ENCODE measurements at regions not wholly inside any gene's neighbourhood (a gene's known extent, or its start where the extent isn't known, plus 50 kb on each side); places are given as distances from the start of the nearest gene placed in this dataset.

GRCh38 chr10:105718207-105718995 lies 1077.3 kb downstream of the SORCS3 start:
- DNase-seq: no peak

DNA sequence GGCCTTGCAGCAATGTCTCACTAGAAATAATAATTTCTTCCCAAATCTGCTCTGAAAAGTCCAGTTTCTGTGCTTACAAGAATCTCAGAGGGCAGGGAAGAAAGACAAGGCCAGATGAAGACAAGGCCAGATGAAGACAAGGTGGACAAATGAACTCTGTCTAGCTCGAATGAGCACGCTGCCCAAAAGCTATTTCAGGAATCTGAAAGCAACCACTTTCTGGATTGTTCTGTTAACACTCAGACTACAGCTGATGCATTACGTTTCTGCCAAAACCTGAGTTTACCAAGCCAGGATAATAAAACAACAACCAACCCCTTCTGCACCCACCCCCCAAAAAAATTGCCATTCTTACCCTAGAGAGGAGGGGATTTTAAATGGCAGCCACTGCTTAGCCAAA lies 1073.6 kb downstream of the SORCS3 start:
- no peak for DNase-seq

GRCh38 chr10:105707603-105708002 lies 1066.5 kb downstream of the SORCS3 start:
- DNase-seq: no peak

DNA sequence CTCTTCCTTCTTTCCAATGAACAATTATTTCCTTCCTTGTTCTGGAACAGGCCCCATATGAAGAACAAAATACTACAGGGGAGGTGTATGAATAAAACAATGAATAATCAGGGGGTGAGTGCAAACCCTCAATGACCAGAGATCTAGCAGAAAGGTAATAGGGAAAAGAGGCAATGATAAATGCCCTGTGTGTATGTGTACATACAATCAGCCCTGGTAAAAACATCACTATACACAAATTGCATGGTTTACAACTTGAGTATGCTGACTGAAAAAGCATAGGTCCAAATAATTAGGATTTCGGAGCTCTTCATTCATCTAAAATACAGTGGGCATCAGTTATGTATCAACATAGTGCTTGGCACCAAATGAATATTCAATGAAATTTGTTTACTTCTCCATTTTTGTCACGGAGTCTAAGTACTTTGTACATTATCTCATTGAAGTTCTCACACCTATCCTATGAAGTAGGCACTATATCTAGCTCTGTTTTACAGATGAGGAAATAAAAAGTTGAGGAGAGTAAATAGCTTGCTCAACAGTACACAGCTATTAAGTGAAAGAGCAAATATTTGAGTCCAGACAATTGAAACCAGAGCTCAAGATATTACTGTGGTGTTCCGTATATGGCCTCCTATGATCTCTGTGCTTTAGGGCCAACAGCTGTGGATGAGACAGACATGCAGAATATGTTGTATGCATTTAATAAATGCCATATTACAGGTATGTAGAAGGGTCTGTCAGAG lies 1065.4 kb downstream of the SORCS3 start:
- DNase-seq: no peak

- DNase-seq: no peak
These were observed 1061.1 kb downstream of the SORCS3 start for GRCh38 chr10:105702211-105702610.

GRCh38 chr10:105700218-105700617 lies 1059.1 kb downstream of the SORCS3 start:
- no peak for DNase-seq

GRCh38 chr10:105699504-105699903 lies 1058.4 kb downstream of the SORCS3 start:
- no peak for DNase-seq

DNA sequence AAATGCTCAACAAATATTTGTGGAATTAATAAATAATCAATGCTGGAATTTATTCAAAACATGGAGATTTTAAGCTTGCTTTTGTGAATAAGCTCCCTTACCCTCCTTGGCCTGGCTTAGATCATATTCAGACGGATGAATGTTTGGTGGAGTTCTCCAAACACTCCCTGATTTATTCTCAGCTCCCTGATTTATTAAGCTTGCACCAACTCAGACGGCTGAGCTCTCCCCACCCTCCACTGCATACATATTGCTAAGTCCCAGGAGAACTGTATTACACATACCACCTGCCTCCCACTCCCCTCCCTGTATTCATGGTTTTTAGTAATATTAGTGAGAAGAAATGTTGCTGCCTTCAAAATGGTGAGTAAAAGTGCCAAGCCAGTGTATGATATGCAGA lies 1057.5 kb downstream of the SORCS3 start:
- DNase-seq: no peak

DNA sequence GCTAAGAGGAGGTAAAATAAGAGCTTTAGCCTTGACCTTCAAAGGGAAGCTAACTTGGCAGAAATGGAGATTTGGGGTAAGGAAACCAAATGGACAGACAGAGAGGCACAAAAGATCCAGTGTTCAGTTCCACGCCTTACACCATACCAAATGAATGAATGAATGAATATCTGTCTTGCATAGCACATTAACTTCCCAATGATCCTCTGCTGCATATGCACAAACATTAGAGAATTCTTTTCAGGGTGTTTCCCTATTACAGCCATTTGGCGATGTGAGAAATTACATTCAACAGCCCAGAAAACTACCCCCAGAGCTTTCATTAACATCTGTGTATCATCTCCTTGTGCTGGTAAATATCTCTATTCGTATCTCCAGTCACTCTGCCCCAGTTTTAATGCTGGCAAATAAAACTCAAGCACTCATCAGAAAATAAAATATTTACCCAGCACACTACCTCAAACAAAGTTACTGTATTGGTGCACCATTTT lies 1056.2 kb downstream of the SORCS3 start:
- DNase-seq: no peak

DNA sequence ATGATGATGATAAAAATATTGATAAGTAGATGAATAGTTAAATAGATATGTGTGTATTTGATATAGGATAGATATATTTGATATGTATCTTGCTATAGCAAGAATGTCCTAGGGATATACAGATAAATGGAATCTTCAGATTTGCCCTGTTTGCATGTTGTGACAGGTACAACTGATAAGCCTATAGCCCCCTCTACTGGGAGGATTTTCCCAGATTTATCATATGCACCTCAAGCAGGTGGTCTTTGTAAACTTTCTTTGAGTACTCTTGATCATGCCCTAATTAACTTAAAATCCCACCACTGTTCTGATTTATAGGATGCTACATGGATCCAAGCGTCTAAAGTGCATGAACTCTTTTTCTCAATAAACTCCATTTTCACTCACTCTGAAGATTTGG lies 1050.7 kb downstream of the SORCS3 start:
- DNase-seq: peak; percentile 7

DNA sequence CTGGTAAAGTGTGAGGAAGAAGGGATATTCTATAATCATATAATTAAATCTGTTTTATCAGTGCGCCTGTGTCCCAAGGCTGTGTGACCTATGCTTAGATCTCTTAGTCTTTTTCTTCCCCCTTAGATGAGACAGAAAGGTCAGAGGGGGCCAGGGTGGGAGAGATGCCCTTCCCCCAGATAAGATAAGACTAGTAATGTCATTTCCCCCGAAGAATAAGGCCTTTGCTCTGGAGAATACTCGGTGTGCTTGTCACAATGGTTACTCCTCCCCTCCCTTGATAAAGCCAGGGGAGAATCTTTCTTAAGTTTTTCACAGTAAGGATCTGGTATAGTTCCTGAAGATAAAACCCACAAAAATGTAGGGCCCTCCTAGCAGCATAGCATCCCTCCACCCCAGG lies 1041.8 kb downstream of the SORCS3 start:
- DNase-seq: no peak

GRCh38 chr10:105681051-105681450 lies 1040.0 kb downstream of the SORCS3 start:
- DNase-seq: no peak

DNA sequence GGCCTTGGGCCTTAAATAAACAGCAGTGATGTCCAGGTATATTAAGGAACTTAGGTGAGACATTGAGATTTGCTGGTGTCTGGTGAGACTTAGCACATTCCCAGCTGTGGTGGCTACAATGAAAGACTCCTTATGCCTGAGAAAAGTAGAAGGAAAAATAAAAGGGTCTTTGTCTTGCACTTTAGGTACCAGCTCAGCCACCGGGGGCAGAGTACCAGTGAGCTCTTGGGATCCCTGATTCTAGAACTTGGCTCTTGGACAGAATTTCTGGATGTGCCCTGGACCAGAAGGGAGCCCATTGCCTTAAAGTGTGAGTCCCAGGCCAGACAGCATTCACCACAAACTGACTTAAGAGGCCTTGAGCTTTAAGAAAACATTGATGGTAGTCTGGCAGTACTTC lies 1038.7 kb downstream of the SORCS3 start:
- no peak for DNase-seq

DNA sequence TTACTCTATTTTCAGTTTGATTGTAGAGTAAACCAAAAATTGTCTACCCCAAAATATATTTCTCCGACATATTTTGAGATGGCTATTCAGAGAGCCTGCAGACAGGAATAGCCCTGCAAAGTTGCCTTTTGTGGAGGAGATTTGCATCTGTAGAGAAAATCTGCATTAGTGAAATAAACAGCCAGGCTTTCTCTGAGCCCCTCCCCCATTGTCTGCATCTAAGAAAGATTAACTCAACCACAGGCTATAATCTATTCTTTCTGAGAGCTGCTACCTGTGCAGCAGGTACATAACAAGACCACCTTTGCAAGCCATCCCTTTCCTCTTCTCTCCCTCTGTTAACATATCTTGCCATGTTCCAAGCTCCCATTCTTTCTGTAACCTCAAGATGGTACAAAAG lies 1034.2 kb downstream of the SORCS3 start:
- DNase-seq: no peak

- DNase-seq: no peak
These were observed 1033.4 kb downstream of the SORCS3 start for GRCh38 chr10:105674448-105674847.

- DNase-seq: no peak
These were observed 1017.6 kb downstream of the SORCS3 start for GRCh38 chr10:105658696-105659095.

- DNase-seq: no peak
These were observed 1015.8 kb downstream of the SORCS3 start for GRCh38 chr10:105656856-105657255.

- no peak for DNase-seq
These were observed 1009.2 kb downstream of the SORCS3 start for GRCh38 chr10:105650306-105650705.

GRCh38 chr10:105647354-105647753 lies 1006.3 kb downstream of the SORCS3 start:
- DNase-seq: no peak

GRCh38 chr10:105644978-105645377 lies 1003.9 kb downstream of the SORCS3 start:
- no peak for DNase-seq

- no peak for DNase-seq
These were observed 1003.5 kb downstream of the SORCS3 start for GRCh38 chr10:105644559-105644958.

GRCh38 chr10:105644091-105644490 lies 1003.0 kb downstream of the SORCS3 start:
- no peak for DNase-seq

DNA sequence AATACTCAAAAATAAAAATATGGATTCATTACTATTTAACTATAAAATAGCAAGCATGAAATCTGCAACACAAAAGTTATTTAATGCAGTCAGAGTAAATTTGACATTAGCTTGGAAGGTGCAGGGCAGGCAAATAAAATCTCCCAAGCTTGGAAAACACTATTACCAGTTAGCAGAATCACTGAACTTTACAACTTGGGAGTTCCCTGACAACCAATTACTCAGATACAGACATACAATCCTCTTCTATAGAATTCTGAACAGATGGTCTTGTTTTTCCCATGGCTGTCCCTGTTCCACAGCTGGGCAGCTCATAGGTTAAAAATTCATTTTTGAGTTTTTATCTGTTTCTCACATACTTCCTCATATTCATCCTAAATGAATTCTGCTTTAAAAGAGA lies 1002.6 kb downstream of the SORCS3 start:
- no peak for DNase-seq

- no peak for DNase-seq
These were observed 993.2 kb downstream of the SORCS3 start for GRCh38 chr10:105634281-105634680.
